GM23338 (cell line): ENCODE measurements at regions not wholly inside any gene's neighbourhood (a gene's known extent, or its start where the extent isn't known, plus 50 kb on each side); places are given as distances from the start of the nearest gene placed in this dataset.

Source experiments
- ATAC-seq: fragments of 200-7000 bp; cut with Tn5 transposase; 3 replicates; pipeline ENCODE4 v1.9.1; 2020
- DNase-seq: peaks from one replicate; pipeline ENCODE4 v3.0.0-alpha.2; 2015; ENCODE audit warnings: low spot score
- H2AFZ ChIP-seq: fragments of 200-600 bp; sonication (generic); 2 replicates; pipeline ENCODE4 v1.8.0; 2016; ENCODE audit warnings: antibody characterized with exemption, mild to moderate bottlenecking, moderate library complexity
- H3F3A ChIP-seq: fragments of 200-600 bp; sonication (generic); replicated peaks from 2 replicates; pipeline ENCODE4 v1.8.0; 2017; ENCODE audit warnings: antibody characterized with exemption, mixed run types, low read depth
- H3K27ac ChIP-seq: fragments of 200-600 bp; sonication (generic); 2 replicates; pipeline ENCODE4 v1.6.1; 2016; ENCODE audit warnings: low read depth
- H3K27me3 ChIP-seq: fragments of 200-600 bp; sonication (generic); 2 replicates; pipeline ENCODE4 v1.8.0; 2016; ENCODE audit warnings: mild to moderate bottlenecking, mixed run types, moderate library complexity; ENCODE audit not compliant: insufficient read depth
- H3K36me3 ChIP-seq: fragments of 200-600 bp; sonication (generic); 2 replicates; pipeline ENCODE4 v1.8.0; 2016; ENCODE audit warnings: mild to moderate bottlenecking; ENCODE audit not compliant: insufficient read depth
- H3K4me1 ChIP-seq: fragments of 200-600 bp; sonication (generic); 2 replicates; pipeline ENCODE4 v1.8.0; 2016; ENCODE audit warnings: mild to moderate bottlenecking, moderate library complexity; ENCODE audit not compliant: insufficient read depth
- H3K4me2 ChIP-seq: fragments of 200-600 bp; sonication (generic); 2 replicates; pipeline ENCODE4 v1.7.1; 2017; ENCODE audit warnings: mixed run types
- H3K4me3 ChIP-seq: fragments of 200-600 bp; sonication (generic); 2 replicates; pipeline ENCODE4 v1.6.1; 2016; ENCODE audit warnings: mixed run types
- H3K79me2 ChIP-seq: fragments of 200-600 bp; sonication (generic); replicated peaks from 2 replicates; pipeline ENCODE4 v1.8.0; 2017; ENCODE audit warnings: mild to moderate bottlenecking; ENCODE audit not compliant: insufficient read depth
- H3K9me2 ChIP-seq: fragments of 200-600 bp; sonication (generic); 2 replicates; pipeline ENCODE4 v1.8.0; 2017; ENCODE audit not compliant: insufficient read depth
- H4K20me1 ChIP-seq: fragments of 200-600 bp; sonication (generic); replicated peaks from 2 replicates; pipeline ENCODE4 v1.8.0; 2017; ENCODE audit warnings: mild to moderate bottlenecking; ENCODE audit not compliant: insufficient read depth
- H3K27ac Mint-ChIP-seq: 2 replicates; pipeline ENCODE4 v1.8.0; 2020; ENCODE audit warnings: inconsistent platforms, mild to moderate bottlenecking, moderate library complexity, mixed read lengths
- H3K27me3 Mint-ChIP-seq: 3 replicates; pipeline ENCODE4 v1.8.0; 2022; ENCODE audit warnings: low read depth, mild to moderate bottlenecking, moderate library complexity, mixed read lengths, inconsistent platforms; ENCODE audit not compliant: insufficient read depth, poor library complexity
- H3K36me3 Mint-ChIP-seq: 3 replicates; pipeline ENCODE4 v1.8.0; 2021; ENCODE audit warnings: low read depth, mild to moderate bottlenecking, inconsistent platforms, moderate library complexity, mixed read lengths
- H3K4me1 Mint-ChIP-seq: 3 replicates; pipeline ENCODE4 v1.8.0; 2020; ENCODE audit warnings: mild to moderate bottlenecking, inconsistent platforms, mixed read lengths
- H3K4me3 Mint-ChIP-seq: 3 replicates; pipeline ENCODE4 v1.8.0; 2021; ENCODE audit warnings: moderate library complexity, mild to moderate bottlenecking, inconsistent platforms, mixed read lengths
- H3K9me3 Mint-ChIP-seq: 3 replicates; pipeline ENCODE4 v1.8.0; 2020; ENCODE audit warnings: moderate library complexity, mild to moderate bottlenecking, inconsistent platforms, mixed read lengths
- CREB1 ChIP-seq: fragments of 250-450 bp; sonication (Bioruptor Pico); IDR thresholded peaks from 2 replicates; pipeline ENCODE4 v1.5.0; 2020; ENCODE audit warnings: low read depth, mild to moderate bottlenecking, moderate library complexity
- EZH2 ChIP-seq: fragments of 200-600 bp; sonication (generic); IDR thresholded peaks from one replicate; pipeline ENCODE4 v1.8.0; 2017; ENCODE audit warnings: antibody characterized with exemption, mild to moderate bottlenecking, low read depth; ENCODE audit not compliant: unreplicated experiment
- JUNB ChIP-seq: IDR thresholded peaks from one replicate; pipeline ENCODE4 v1.6.1; 2016; ENCODE audit warnings: antibody characterized with exemption; ENCODE audit not compliant: unreplicated experiment
- NANOG ChIP-seq: IDR thresholded peaks from 2 replicates; pipeline ENCODE4 v1.6.1; 2016; ENCODE audit warnings: antibody characterized with exemption, borderline replicate concordance
- POLR2AphosphoS5 ChIP-seq: IDR thresholded peaks from 2 replicates; pipeline ENCODE4 v1.6.1; 2016; ENCODE audit warnings: antibody characterized with exemption, low read depth
- STAT1 ChIP-seq: IDR thresholded peaks from one replicate; pipeline ENCODE4 v1.6.1; 2016; ENCODE audit warnings: antibody characterized with exemption; ENCODE audit not compliant: unreplicated experiment
- ZNF114 ChIP-seq: fragments of 250-450 bp; sonication (Bioruptor Pico); IDR thresholded peaks from 2 replicates; pipeline ENCODE4 v1.5.0; 2020; ENCODE audit warnings: mild to moderate bottlenecking, moderate library complexity
- TF ChIP-seq, protein P1 (sequence below): IDR thresholded peaks from one replicate; pipeline ENCODE4 v1.6.1; 2018; ENCODE audit warnings: antibody characterized with exemption; ENCODE audit not compliant: unreplicated experiment
- TF ChIP-seq, protein P2 (sequence below): fragments of 250-450 bp; sonication (Bioruptor Pico); IDR thresholded peaks from 2 replicates; pipeline ENCODE4 v1.5.0; 2020; ENCODE audit warnings: mild to moderate bottlenecking, moderate library complexity

DNA sequence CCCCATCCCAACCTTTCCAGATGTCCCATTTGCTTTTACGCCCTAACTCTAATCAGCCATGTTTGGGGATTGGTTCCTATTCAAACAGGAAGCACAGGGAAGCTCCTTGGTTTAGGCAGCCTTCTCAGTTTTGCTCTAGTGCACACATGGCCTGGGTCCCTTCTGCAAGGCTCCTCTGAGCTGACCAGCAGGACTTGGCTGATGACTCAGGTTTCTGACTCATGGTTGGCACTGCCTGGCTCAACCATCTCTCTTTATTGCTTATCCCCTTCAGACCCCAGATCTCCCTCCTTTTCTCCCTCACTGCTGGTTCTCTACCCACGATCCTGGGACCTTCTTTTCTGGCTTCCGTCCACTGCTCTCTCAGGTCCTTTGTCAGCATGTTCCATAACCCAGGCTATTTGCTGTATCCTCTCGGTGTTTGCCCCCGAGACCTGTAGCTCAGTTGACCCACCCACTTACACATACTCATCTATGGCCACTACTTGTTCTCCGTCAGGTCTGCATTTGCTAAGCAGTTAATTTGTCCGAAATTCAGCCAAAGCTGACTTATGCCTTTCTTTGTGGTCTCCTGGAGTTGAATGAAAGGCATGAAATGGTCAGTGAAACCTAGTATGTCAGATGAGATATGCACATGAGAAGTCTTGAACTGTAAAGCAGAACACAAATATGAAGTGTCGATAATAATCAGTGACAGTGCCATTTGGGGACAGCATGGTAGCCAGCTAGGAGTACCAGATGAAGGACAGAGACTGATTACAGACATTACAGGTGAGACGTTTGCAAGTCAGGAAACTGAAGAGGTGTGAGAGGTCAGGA, 323.5 kb upstream of the ROPN1 start:
- Mint-ChIP-seq H3K4me3 (no peak overlapping the region), H3K27ac (no peak overlapping the region), H3K9me3 (no peaks in the 10 kb centered on the region), H3K27me3 (peaks cover 4% of the 10 kb centered on the region), H3K36me3 (no peaks in the 10 kb centered on the region), H3K4me1 (no peaks in the 10 kb centered on the region)
- Histone ChIP-seq H3K4me3 (no peak overlapping the region), H3K4me1 (no peaks in the 10 kb centered on the region), H2AFZ (no peak overlapping the region), H3F3A (no peaks in the 10 kb centered on the region), H3K36me3 (no peaks in the 10 kb centered on the region), H3K4me2 (no peak overlapping the region), H3K27me3 (no peaks in the 10 kb centered on the region), H3K79me2 (no peaks in the 10 kb centered on the region), H4K20me1 (no peaks in the 10 kb centered on the region), H3K9me2 (no peaks in the 10 kb centered on the region; the same call in 1 of the 2 replicates), H3K27ac (no peak overlapping the region)
- no peak for DNase-seq
- ATAC-seq = no peak
- TF ChIP-seq STAT1 (no peak), POLR2AphosphoS5 (no peak), CREB1 (CRISPR knock-in tag) (no peak), JUNB (no peak), NANOG (no peak), EZH2 (no peak), ZNF114 (CRISPR knock-in tag) (no peak)
- TF ChIP-seq, protein P1, sequence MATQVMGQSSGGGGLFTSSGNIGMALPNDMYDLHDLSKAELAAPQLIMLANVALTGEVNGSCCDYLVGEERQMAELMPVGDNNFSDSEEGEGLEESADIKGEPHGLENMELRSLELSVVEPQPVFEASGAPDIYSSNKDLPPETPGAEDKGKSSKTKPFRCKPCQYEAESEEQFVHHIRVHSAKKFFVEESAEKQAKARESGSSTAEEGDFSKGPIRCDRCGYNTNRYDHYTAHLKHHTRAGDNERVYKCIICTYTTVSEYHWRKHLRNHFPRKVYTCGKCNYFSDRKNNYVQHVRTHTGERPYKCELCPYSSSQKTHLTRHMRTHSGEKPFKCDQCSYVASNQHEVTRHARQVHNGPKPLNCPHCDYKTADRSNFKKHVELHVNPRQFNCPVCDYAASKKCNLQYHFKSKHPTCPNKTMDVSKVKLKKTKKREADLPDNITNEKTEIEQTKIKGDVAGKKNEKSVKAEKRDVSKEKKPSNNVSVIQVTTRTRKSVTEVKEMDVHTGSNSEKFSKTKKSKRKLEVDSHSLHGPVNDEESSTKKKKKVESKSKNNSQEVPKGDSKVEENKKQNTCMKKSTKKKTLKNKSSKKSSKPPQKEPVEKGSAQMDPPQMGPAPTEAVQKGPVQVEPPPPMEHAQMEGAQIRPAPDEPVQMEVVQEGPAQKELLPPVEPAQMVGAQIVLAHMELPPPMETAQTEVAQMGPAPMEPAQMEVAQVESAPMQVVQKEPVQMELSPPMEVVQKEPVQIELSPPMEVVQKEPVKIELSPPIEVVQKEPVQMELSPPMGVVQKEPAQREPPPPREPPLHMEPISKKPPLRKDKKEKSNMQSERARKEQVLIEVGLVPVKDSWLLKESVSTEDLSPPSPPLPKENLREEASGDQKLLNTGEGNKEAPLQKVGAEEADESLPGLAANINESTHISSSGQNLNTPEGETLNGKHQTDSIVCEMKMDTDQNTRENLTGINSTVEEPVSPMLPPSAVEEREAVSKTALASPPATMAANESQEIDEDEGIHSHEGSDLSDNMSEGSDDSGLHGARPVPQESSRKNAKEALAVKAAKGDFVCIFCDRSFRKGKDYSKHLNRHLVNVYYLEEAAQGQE = no peak
- TF ChIP-seq, protein P2, sequence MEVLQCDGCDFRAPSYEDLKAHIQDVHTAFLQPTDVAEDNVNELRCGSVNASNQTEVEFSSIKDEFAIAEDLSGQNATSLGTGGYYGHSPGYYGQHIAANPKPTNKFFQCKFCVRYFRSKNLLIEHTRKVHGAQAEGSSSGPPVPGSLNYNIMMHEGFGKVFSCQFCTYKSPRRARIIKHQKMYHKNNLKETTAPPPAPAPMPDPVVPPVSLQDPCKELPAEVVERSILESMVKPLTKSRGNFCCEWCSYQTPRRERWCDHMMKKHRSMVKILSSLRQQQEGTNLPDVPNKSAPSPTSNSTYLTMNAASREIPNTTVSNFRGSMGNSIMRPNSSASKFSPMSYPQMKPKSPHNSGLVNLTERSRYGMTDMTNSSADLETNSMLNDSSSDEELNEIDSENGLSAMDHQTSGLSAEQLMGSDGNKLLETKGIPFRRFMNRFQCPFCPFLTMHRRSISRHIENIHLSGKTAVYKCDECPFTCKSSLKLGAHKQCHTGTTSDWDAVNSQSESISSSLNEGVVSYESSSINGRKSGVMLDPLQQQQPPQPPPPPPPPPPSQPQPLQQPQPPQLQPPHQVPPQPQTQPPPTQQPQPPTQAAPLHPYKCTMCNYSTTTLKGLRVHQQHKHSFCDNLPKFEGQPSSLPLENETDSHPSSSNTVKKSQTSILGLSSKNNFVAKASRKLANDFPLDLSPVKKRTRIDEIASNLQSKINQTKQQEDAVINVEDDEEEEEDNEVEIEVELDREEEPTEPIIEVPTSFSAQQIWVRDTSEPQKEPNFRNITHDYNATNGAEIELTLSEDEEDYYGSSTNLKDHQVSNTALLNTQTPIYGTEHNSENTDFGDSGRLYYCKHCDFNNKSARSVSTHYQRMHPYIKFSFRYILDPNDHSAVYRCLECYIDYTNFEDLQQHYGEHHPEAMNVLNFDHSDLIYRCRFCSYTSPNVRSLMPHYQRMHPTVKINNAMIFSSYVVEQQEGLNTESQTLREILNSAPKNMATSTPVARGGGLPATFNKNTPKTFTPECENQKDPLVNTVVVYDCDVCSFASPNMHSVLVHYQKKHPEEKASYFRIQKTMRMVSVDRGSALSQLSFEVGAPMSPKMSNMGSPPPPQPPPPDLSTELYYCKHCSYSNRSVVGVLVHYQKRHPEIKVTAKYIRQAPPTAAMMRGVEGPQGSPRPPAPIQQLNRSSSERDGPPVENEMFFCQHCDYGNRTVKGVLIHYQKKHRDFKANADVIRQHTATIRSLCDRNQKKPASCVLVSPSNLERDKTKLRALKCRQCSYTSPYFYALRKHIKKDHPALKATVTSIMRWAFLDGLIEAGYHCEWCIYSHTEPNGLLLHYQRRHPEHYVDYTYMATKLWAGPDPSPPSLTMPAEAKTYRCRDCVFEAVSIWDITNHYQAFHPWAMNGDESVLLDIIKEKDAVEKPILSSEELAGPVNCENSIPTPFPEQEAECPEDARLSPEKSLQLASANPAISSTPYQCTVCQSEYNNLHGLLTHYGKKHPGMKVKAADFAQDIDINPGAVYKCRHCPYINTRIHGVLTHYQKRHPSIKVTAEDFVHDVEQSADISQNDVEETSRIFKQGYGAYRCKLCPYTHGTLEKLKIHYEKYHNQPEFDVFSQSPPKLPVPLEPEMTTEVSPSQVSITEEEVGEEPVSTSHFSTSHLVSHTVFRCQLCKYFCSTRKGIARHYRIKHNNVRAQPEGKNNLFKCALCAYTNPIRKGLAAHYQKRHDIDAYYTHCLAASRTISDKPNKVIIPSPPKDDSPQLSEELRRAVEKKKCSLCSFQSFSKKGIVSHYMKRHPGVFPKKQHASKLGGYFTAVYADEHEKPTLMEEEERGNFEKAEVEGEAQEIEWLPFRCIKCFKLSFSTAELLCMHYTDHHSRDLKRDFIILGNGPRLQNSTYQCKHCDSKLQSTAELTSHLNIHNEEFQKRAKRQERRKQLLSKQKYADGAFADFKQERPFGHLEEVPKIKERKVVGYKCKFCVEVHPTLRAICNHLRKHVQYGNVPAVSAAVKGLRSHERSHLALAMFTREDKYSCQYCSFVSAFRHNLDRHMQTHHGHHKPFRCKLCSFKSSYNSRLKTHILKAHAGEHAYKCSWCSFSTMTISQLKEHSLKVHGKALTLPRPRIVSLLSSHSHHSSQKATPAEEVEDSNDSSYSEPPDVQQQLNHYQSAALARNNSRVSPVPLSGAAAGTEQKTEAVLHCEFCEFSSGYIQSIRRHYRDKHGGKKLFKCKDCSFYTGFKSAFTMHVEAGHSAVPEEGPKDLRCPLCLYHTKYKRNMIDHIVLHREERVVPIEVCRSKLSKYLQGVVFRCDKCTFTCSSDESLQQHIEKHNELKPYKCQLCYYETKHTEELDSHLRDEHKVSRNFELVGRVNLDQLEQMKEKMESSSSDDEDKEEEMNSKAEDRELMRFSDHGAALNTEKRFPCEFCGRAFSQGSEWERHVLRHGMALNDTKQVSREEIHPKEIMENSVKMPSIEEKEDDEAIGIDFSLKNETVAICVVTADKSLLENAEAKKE = no peak
